HepG2 (cell line): ENCODE measurements at regions not wholly inside any gene's neighbourhood (a gene's known extent, or its start where the extent isn't known, plus 50 kb on each side); places are given as distances from the start of the nearest gene placed in this dataset.

ENCODE experiments used
- ATAC-seq: fragments of 200-7000 bp; cut with Tn5 transposase; 3 replicates; pipeline ENCODE4 v1.9.1; 2020; ENCODE audit warnings: mild to moderate bottlenecking, moderate library complexity
- BruUV-seq: library from RNA; stranded (reverse); fragments of 400-500 nt; replicated peaks from 2 replicates; lab custom pipeline; 2021; lab: Mats Ljungman, UMichigan
- CTCF ChIA-PET: fragments of 300-600 bp; formaldehyde crosslinking; extraction: SDS; loops from one replicate; lab custom pipeline; 2021; ENCODE audit warnings: low total read pairs, inconsistent platforms, low intra/inter-chr PET ratio; lab: Yijun Ruan, JAX
- POLR2A ChIA-PET: fragments of 350-600 bp; sonication (Branson Sonifier 250); formaldehyde crosslinking; loops from one replicate; lab custom pipeline; 2020; ENCODE audit warnings: antibody characterized with exemption, inconsistent platforms; lab: Yijun Ruan, JAX
- DNase-seq: peaks from one replicate; pipeline ENCODE4 v3.0.0-alpha.2; 2015; ENCODE audit warnings: low spot score
- FAIRE-seq: peaks from 3 replicates; lab custom pipeline; 2011; peaks lifted over from hg19 to GRCh38; lab: Jason Lieb, UNC
- H2AFZ ChIP-seq: one replicate; pipeline ENCODE4 v1.6.1; 2011; ENCODE audit warnings: low read length, inconsistent platforms
- H3K27ac ChIP-seq: fragments of 300-600 bp; 3 replicates; pipeline ENCODE4 v1.8.0; 2011; ENCODE audit warnings: mixed run types, mild to moderate bottlenecking, mixed read lengths, low read length, inconsistent platforms; ENCODE audit not compliant: insufficient read depth; ENCODE audit errors: extremely low read length
- H3K27me3 ChIP-seq, 2 experiments: fragments of 200-600 bp in 1 of 2; 2 replicates in 1 of 2; 3 replicates in 1 of 2; pipeline versions ENCODE4 v1.6.0 to v1.8.0; 2011; ENCODE audit warnings: low read length in 2 of 2, mild to moderate bottlenecking in 2 of 2, moderate library complexity in 2 of 2, inconsistent platforms in 1 of 2; ENCODE audit not compliant: insufficient read depth in 2 of 2, control insufficient read depth in 1 of 2
- H3K36me3 ChIP-seq, 2 experiments: fragments of 200-600 bp in 1 of 2; replicated peaks in 1 of 2; 2 replicates in 1 of 2; 3 replicates in 1 of 2; pipeline versions ENCODE4 v1.5.1 to v1.8.0; 2011; ENCODE audit warnings: low read length in 2 of 2, inconsistent platforms in 1 of 2; ENCODE audit not compliant: insufficient read depth in 2 of 2, control insufficient read depth in 1 of 2
- H3K4me1 ChIP-seq: 2 replicates; pipeline ENCODE4 v1.5.1; 2012; ENCODE audit warnings: low read length, inconsistent platforms; ENCODE audit not compliant: insufficient read depth
- H3K4me2 ChIP-seq: 2 replicates; pipeline ENCODE4 v1.6.0; 2011; ENCODE audit warnings: low read depth, low read length, inconsistent platforms
- H3K4me3 ChIP-seq, 3 experiments: fragments of 200-600 bp in 1 of 3; sonication (generic), shearing (Covaris generic) in 1 of 3; replicated peaks in 1 of 3; 2 replicates each; pipeline ENCODE4 v1.5.1; 2011 to 2016; ENCODE audit warnings: low read length in 3 of 3, inconsistent platforms in 2 of 3, low read depth in 2 of 3, mild to moderate bottlenecking in 2 of 3, control low read depth in 1 of 3, mixed read lengths in 1 of 3; ENCODE audit not compliant: insufficient read depth in 1 of 3
- H3K79me2 ChIP-seq: one replicate; pipeline ENCODE4 v1.6.1; 2011; ENCODE audit warnings: low read length, inconsistent platforms; ENCODE audit not compliant: insufficient read depth
- H3K9ac ChIP-seq: 2 replicates; pipeline ENCODE4 v1.6.0; 2011; ENCODE audit warnings: mild to moderate bottlenecking, low read depth, low read length, inconsistent platforms; ENCODE audit not compliant: insufficient read depth
- H3K9me3 ChIP-seq: 2 replicates; pipeline ENCODE4 v1.5.1; 2012; ENCODE audit warnings: mild to moderate bottlenecking, low read length
- H4K20me1 ChIP-seq: 2 replicates; pipeline ENCODE4 v1.6.0; 2011; ENCODE audit warnings: inconsistent platforms, mild to moderate bottlenecking, low read length, moderate library complexity; ENCODE audit not compliant: insufficient read depth
- RBFOX2 ChIP-seq: fragments of 200-400 bp; formaldehyde crosslinking; IDR thresholded peaks from 2 replicates; pipeline ENCODE4 v1.6.1; 2017; ENCODE audit warnings: low read depth, mild to moderate bottlenecking, low read length
- ZNF646 ChIP-seq: sonication (generic); formaldehyde crosslinking; IDR thresholded peaks from 2 replicates; pipeline ENCODE4 v1.9.0; 2021; ENCODE audit warnings: mild to moderate bottlenecking, missing genetic modification reagents
- WGBS: methylation state at CpG from one replicate; pipeline ENCODE4 v1.1.6; 2017; ENCODE audit warnings: low lambda C conversion rate; 5-methylcytosine and 5-hydroxymethylcytosine counted together
- in situ Hi-C: cut with HindIII; loops from 2 replicates; pipeline ENCODE4 v1.10.0; 2017; ENCODE audit warnings: low pct_unique_long_range_greater_than_20kb; ENCODE audit not compliant: extremely low pct_ligation_motif_present
- intact Hi-C: fragments of 100-400 bp; cut with micrococcal nuclease; formaldehyde crosslinking; loops from one replicate; pipeline ENCODE4 v1.10.0; 2022; ENCODE audit not compliant: unreplicated experiment

- Histone ChIP-seq H3K9ac (no peak overlapping the region), H2AFZ (no peak overlapping the region), H3K79me2 (no peaks in the 10 kb centered on the region), H3K9me3 (no peaks in the 10 kb centered on the region), H4K20me1 (no peaks in the 10 kb centered on the region), H3K4me3 (no peak overlapping the region), H3K27ac (no peak overlapping the region), H3K36me3 (no peaks in the 10 kb centered on the region), H3K4me1 (no peaks in the 10 kb centered on the region), H3K4me2 (no peak overlapping the region), H3K27me3 (peaks cover 3 to 26% of the 10 kb centered on the region in 2 experiments; a peak in 2 of 5 replicates)
- intact Hi-C loops: no loop called here
- ChIA-PET POLR2A (no interaction called here), CTCF (no interaction called here)
- ATAC-seq (no peak), FAIRE-seq (no peak), DNase-seq (no peak)
- BruUV-seq: no TSS peak
- in situ Hi-C loops: loop anchor here (10.0 kb wide), 1 partner anchor 373 kb away; no protein-coding TSS in a partner anchor
- WGBS: 1% methylated on average over 4 of the region's 5 CpGs
- TF ChIP-seq RBFOX2: no peak
- peak; percentile 62 for TF ChIP-seq ZNF646 (CRISPR knock-in tag)
Observed at GRCh38 chr10:118237930-118238329, 104.2 kb downstream of the FAM204A start.
